Activated naive CD8-positive, alpha-beta T cell (primary cell): ENCODE measurements at regions not wholly inside any gene's neighbourhood (a gene's known extent, or its start where the extent isn't known, plus 50 kb on each side); places are given as distances from the start of the nearest gene placed in this dataset.
"Not testable (repeated sequence)": the region's sequence is repeated elsewhere in the genome, so short reads cannot be mapped to it uniquely, and the experiment has no call there.

Experiments used
- H3K27ac Mint-ChIP-seq: one replicate; pipeline ENCODE4 v1.8.0; 2021; ENCODE audit warnings: mixed read lengths
- H3K27me3 Mint-ChIP-seq: one replicate; pipeline ENCODE4 v1.8.0; 2021; ENCODE audit warnings: mixed read lengths
- H3K36me3 Mint-ChIP-seq: one replicate; pipeline ENCODE4 v1.8.0; 2021; ENCODE audit warnings: mixed read lengths
- H3K4me1 Mint-ChIP-seq: one replicate; pipeline ENCODE4 v1.8.0; 2021; ENCODE audit warnings: low read depth, mixed read lengths
- H3K4me3 Mint-ChIP-seq: one replicate; pipeline ENCODE4 v1.8.0; 2021; ENCODE audit warnings: mild to moderate bottlenecking, mixed read lengths
- H3K9me3 Mint-ChIP-seq: one replicate; pipeline ENCODE4 v1.8.0; 2021; ENCODE audit warnings: low read depth, mixed read lengths

- Mint-ChIP-seq H3K9me3 (no peaks in the 10 kb centered on the region), H3K27me3 (no peaks in the 10 kb centered on the region), H3K36me3 (no peaks in the 10 kb centered on the region), H3K4me3 (no peak overlapping the region), H3K27ac (no peak overlapping the region), H3K4me1 (no peaks in the 10 kb centered on the region)
These were observed 87.2 kb upstream of the ATP8B1 start for GRCh38 chr18:57890266-57890665.

DNA sequence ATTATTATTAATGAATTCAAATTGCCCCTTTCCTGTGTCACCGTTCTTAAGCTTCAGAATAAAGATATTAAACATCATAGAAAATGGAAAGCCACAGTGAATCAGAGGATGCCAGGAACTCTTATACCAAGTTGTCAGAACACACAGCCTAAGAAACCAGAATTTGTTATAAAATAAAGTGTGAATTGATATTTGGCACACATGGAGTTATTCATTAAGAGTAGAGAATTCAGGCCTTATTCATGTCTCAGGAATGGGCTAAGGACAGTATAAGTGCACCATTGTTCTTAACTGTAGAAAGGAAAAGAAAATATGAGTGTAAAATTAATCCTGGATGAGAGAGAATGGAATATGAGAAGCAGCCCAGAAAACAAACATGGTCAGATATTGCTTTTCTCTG is 86.7 kb upstream of the ATP8B1 start:
- H3K36me3 Mint-ChIP-seq: no peaks in the 10 kb centered on the region
- no peaks in the 10 kb centered on the region for H3K9me3 Mint-ChIP-seq
- no peak overlapping the region for H3K4me3 Mint-ChIP-seq
- H3K27me3 Mint-ChIP-seq: no peaks in the 10 kb centered on the region
- no peaks in the 10 kb centered on the region for H3K4me1 Mint-ChIP-seq
- no peak overlapping the region for H3K27ac Mint-ChIP-seq

DNA sequence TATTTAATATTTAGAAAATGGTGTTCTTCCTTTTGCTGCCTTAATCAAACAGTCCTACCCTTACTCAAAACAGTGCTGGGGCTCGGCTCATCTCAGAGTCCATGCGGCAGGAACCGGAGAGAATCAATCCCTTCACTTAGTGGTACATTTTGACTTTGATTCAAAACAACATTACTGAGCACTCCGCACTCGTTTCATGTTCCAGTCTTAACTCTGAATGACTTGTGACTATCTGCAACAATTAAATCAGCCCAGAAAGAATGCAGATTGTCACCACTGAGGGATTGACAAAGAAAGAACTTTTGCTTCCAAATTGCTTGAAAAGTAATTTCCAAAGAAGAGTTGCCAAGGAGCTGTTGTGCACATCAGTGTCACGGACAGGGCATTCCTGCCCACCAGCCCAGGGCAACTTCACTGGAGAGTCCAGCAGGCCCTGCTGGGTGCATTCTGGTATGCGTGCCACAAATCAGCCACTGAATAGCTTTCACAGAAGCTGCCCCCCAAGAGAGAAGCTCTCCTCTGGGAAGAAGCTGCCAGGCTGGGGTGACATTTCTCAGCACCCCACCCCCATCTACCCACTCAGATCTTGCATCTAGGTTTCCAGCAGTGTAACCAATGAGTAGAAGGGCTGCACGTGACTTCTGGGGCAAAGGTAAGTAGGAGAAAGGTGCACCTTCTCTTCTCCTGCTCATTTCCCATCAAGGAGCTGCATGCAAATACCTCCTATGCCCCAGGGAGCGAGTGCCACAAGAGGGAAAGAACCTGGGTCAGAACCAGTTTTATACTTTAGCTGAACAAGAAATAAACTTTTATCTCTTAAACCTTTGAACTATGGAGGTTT is 84.6 kb upstream of the ATP8B1 start:
- no peaks in the 10 kb centered on the region for H3K36me3 Mint-ChIP-seq
- H3K4me1 Mint-ChIP-seq: no peaks in the 10 kb centered on the region
- no peaks in the 10 kb centered on the region for H3K27me3 Mint-ChIP-seq
- no peak overlapping the region for H3K27ac Mint-ChIP-seq
- no peaks in the 10 kb centered on the region for H3K9me3 Mint-ChIP-seq
- H3K4me3 Mint-ChIP-seq: no peak overlapping the region

DNA sequence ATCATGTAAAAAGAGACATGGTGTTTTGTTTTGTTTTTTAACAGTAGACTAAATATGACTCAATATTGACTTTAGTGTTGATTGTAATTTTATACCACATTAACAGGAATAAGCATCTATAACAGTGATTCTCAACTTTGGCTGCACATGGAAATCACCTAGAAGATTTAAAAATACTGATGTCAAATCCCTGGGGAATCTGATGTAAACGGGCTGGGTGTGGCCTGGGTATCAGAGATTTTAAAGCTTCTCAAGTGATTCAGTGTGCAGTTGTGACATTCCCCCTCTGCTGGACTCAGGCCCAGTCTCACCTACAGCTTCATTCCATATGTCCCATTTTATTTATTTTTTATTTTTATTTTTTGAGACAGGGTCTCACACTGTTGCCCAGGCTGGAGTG is 82.8 kb upstream of the ATP8B1 start:
- peaks cover 3% of the 10 kb centered on the region for H3K27me3 Mint-ChIP-seq
- no peaks in the 10 kb centered on the region for H3K4me1 Mint-ChIP-seq
- no peak overlapping the region for H3K27ac Mint-ChIP-seq
- no peaks in the 10 kb centered on the region for H3K36me3 Mint-ChIP-seq
- H3K9me3 Mint-ChIP-seq: no peaks in the 10 kb centered on the region
- no peak overlapping the region for H3K4me3 Mint-ChIP-seq

GRCh38 chr18:57882465-57882864 is 79.3 kb upstream of the ATP8B1 start:
- no peaks in the 10 kb centered on the region for H3K9me3 Mint-ChIP-seq
- no peak overlapping the region for H3K27ac Mint-ChIP-seq
- H3K4me1 Mint-ChIP-seq: no peaks in the 10 kb centered on the region
- H3K36me3 Mint-ChIP-seq: no peaks in the 10 kb centered on the region
- no peak overlapping the region for H3K4me3 Mint-ChIP-seq
- H3K27me3 Mint-ChIP-seq: peaks cover 3% of the 10 kb centered on the region

- Mint-ChIP-seq H3K36me3 (no peaks in the 10 kb centered on the region), H3K27ac (no peak overlapping the region), H3K27me3 (peaks cover 3% of the 10 kb centered on the region), H3K9me3 (no peaks in the 10 kb centered on the region), H3K4me1 (no peaks in the 10 kb centered on the region), H3K4me3 (no peak overlapping the region)
These were observed 78.8 kb upstream of the ATP8B1 start for GRCh38 chr18:57881818-57882413.

- H3K4me1 Mint-ChIP-seq, H3K36me3 Mint-ChIP-seq, H3K27ac Mint-ChIP-seq, H3K4me3 Mint-ChIP-seq, H3K27me3 Mint-ChIP-seq, H3K9me3 Mint-ChIP-seq: not testable (repeated sequence)
These were observed 76.8 kb upstream of the ATP8B1 start for GRCh38 chr18:57879924-57880323.

- Mint-ChIP-seq H3K27ac (no peak overlapping the region), H3K4me1 (no peaks in the 10 kb centered on the region), H3K4me3 (no peak overlapping the region), H3K36me3 (peaks cover 3% of the 10 kb centered on the region), H3K9me3 (peaks cover 15% of the 10 kb centered on the region), H3K27me3 (peaks cover 8% of the 10 kb centered on the region)
These were observed 66.1 kb upstream of the ATP8B1 start for GRCh38 chr18:57869221-57869620.

DNA sequence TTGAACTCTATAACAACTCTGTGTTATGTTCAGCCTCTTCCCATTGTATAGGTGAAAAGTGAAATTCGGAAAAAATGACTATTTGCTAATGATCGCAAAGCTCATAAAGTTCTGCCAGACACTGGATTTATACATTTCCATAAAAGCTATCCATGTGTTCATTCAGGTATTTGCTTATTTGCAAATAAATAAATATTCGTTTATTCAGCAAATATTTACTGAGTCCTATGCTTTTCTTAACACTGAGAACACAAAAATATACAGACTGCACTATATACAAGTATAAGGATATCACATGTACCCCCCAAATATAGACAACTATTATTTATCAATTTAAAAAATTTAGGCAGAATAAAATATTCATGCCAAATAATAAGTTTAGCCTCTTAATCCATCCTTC is 63.2 kb upstream of the ATP8B1 start:
- Mint-ChIP-seq H3K36me3 (no peaks in the 10 kb centered on the region), H3K9me3 (peaks cover 3% of the 10 kb centered on the region), H3K27me3 (peaks cover 15% of the 10 kb centered on the region), H3K4me1 (no peaks in the 10 kb centered on the region), H3K27ac (no peak overlapping the region), H3K4me3 (no peak overlapping the region)

- Mint-ChIP-seq H3K27me3 (peaks cover 15% of the 10 kb centered on the region), H3K4me3 (no peak overlapping the region), H3K27ac (no peak overlapping the region), H3K36me3 (no peaks in the 10 kb centered on the region), H3K4me1 (no peaks in the 10 kb centered on the region), H3K9me3 (no peaks in the 10 kb centered on the region)
These were observed 61.6 kb upstream of the ATP8B1 start for GRCh38 chr18:57864615-57865121.

GRCh38 chr18:57863706-57864105 is 60.6 kb upstream of the ATP8B1 start:
- no peaks in the 10 kb centered on the region for H3K36me3 Mint-ChIP-seq
- no peak overlapping the region for H3K27ac Mint-ChIP-seq
- H3K4me3 Mint-ChIP-seq: no peak overlapping the region
- H3K4me1 Mint-ChIP-seq: no peaks in the 10 kb centered on the region
- H3K27me3 Mint-ChIP-seq: peaks cover 15% of the 10 kb centered on the region
- H3K9me3 Mint-ChIP-seq: no peaks in the 10 kb centered on the region

GRCh38 chr18:57859314-57859713 is 56.2 kb upstream of the ATP8B1 start:
- Mint-ChIP-seq H3K9me3 (no peaks in the 10 kb centered on the region), H3K4me3 (no peak overlapping the region)

GRCh38 chr18:57856557-57857280 is 53.6 kb upstream of the ATP8B1 start:
- Mint-ChIP-seq H3K4me3 (no peak overlapping the region), H3K27me3 (no peaks in the 10 kb centered on the region), H3K27ac (no peak overlapping the region), H3K9me3 (no peaks in the 10 kb centered on the region), H3K36me3 (no peaks in the 10 kb centered on the region), H3K4me1 (no peaks in the 10 kb centered on the region)

More at GRCh38 chr18:57859314-57859713, 56.2 kb upstream of the ATP8B1 start:
- no peaks in the 10 kb centered on the region for H3K36me3 Mint-ChIP-seq
- H3K27ac Mint-ChIP-seq: no peak overlapping the region
- no peaks in the 10 kb centered on the region for H3K4me1 Mint-ChIP-seq
- peaks cover 7% of the 10 kb centered on the region for H3K27me3 Mint-ChIP-seq

DNA sequence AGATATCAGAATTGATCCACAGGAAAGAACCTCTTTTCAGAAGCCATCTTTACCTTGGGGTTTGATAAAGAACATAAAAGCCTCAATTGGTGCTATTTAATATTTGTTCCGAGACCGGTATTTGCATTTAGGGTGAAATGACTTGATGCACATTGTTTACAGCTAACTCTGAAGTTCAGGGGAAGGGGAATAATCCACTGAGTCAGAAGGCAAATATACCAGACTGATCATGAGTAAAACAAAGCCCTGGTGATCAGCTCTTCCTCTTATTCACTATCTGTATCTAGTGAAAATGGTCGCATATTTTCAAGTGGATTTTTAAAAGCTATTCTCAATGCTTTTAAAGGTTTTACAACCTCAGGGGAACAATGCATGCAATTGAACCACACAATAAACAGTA is 53.0 kb upstream of the ATP8B1 start:
- Mint-ChIP-seq H3K4me1 (no peaks in the 10 kb centered on the region), H3K4me3 (no peak overlapping the region), H3K27ac (no peak overlapping the region), H3K36me3 (no peaks in the 10 kb centered on the region), H3K9me3 (no peaks in the 10 kb centered on the region), H3K27me3 (no peaks in the 10 kb centered on the region)

DNA sequence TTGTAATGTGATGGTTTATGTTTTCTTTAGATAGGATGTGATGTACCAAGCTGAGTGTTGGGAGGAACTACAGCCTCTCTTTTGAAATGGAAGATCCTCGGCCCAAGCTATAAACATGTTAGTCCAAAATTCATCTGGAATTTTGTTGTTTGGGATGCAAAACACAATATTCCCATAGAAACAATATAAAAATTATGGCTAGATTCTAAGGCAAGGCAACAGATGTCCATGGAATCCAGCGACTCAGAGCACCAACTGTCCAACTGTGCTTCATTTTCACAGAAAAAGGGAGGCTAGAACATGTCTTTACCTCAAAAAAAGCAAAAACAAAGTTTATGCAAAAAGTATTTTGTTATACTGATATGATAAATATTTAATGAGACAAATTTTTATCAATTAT is 52.4 kb upstream of the ATP8B1 start:
- no peak overlapping the region for H3K27ac Mint-ChIP-seq
- H3K4me3 Mint-ChIP-seq: no peak overlapping the region
- no peaks in the 10 kb centered on the region for H3K27me3 Mint-ChIP-seq
- no peaks in the 10 kb centered on the region for H3K36me3 Mint-ChIP-seq
- H3K9me3 Mint-ChIP-seq: no peaks in the 10 kb centered on the region
- H3K4me1 Mint-ChIP-seq: no peaks in the 10 kb centered on the region
